H9 (cell line): ENCODE measurements at regions not wholly inside any gene's neighbourhood (a gene's known extent, or its start where the extent isn't known, plus 50 kb on each side); places are given as distances from the start of the nearest gene placed in this dataset.

ENCODE experiments used
- DNase-seq: peaks from one replicate; pipeline ENCODE4 v3.0.0-alpha.2; 2017
- H2AFZ ChIP-seq: one replicate; pipeline ENCODE4 v1.6.1; 2013; ENCODE audit warnings: mild to moderate bottlenecking, low read length, control low read depth, moderate library complexity
- H2AK5ac ChIP-seq: 2 replicates; pipeline ENCODE4 v1.6.1; 2013; ENCODE audit warnings: low read length, control low read depth, mixed read lengths; ENCODE audit not compliant: insufficient read length
- H2BK120ac ChIP-seq: one replicate; pipeline ENCODE4 v1.6.1; 2013; ENCODE audit warnings: low read depth, mild to moderate bottlenecking, low read length, control low read depth, inconsistent platforms; ENCODE audit not compliant: poor library complexity, severe bottlenecking
- H2BK12ac ChIP-seq: 2 replicates; pipeline ENCODE4 v1.6.1; 2013; ENCODE audit warnings: low read length, control low read depth, mixed read lengths, low read depth; ENCODE audit not compliant: insufficient read length
- H2BK15ac ChIP-seq: 2 replicates; pipeline ENCODE4 v1.6.1; 2013; ENCODE audit warnings: low read depth, low read length, control low read depth
- H2BK20ac ChIP-seq: one replicate; pipeline ENCODE4 v1.6.1; 2013; ENCODE audit warnings: low read depth, mild to moderate bottlenecking, low read length, control low read depth, inconsistent platforms; ENCODE audit not compliant: poor library complexity, severe bottlenecking
- H2BK5ac ChIP-seq: 2 replicates; pipeline ENCODE4 v1.6.1; 2013; ENCODE audit warnings: low read length, control low read depth, mixed read lengths; ENCODE audit not compliant: insufficient read length
- H3K14ac ChIP-seq: 2 replicates; pipeline ENCODE4 v1.6.1; 2013; ENCODE audit warnings: low read length, control low read depth; ENCODE audit not compliant: insufficient read depth
- H3K18ac ChIP-seq: 2 replicates; pipeline ENCODE4 v1.6.1; 2013; ENCODE audit warnings: low read depth, mild to moderate bottlenecking, mixed read lengths, low read length, control low read depth; ENCODE audit not compliant: insufficient read length
- H3K23ac ChIP-seq: 2 replicates; pipeline ENCODE4 v1.6.1; 2013; ENCODE audit warnings: low read length, control low read depth, mixed read lengths, low read depth; ENCODE audit not compliant: insufficient read length
- H3K23me2 ChIP-seq: 2 replicates; pipeline ENCODE4 v1.6.1; 2013; ENCODE audit warnings: low read depth, mild to moderate bottlenecking, mixed read lengths, low read length, control low read depth; ENCODE audit not compliant: insufficient read length, poor library complexity, severe bottlenecking
- H3K27ac ChIP-seq: 2 replicates; pipeline ENCODE4 v1.5.1; 2013; ENCODE audit warnings: low read length, control low read depth, mixed read lengths, low read depth; ENCODE audit not compliant: insufficient read length
- H3K27me3 ChIP-seq: 2 replicates; pipeline ENCODE4 v1.6.1; 2013; ENCODE audit warnings: low read length, control low read depth, inconsistent platforms; ENCODE audit not compliant: insufficient read depth
- H3K4ac ChIP-seq: 2 replicates; pipeline ENCODE4 v1.6.1; 2013; ENCODE audit warnings: low read depth, mild to moderate bottlenecking, control low read depth, inconsistent platforms, low read length, moderate library complexity
- H3K4me1 ChIP-seq: 2 replicates; pipeline ENCODE4 v1.6.1; 2013; ENCODE audit warnings: low read length, control low read depth, inconsistent platforms; ENCODE audit not compliant: insufficient read depth
- H3K4me2 ChIP-seq: 2 replicates; pipeline ENCODE4 v1.6.1; 2013; ENCODE audit warnings: low read length, control low read depth, mixed read lengths; ENCODE audit not compliant: insufficient read length, insufficient read depth
- H3K56ac ChIP-seq: 2 replicates; pipeline ENCODE4 v1.6.1; 2013; ENCODE audit warnings: low read depth, mild to moderate bottlenecking, mixed read lengths, low read length, control low read depth; ENCODE audit not compliant: insufficient read length
- H3K79me1 ChIP-seq: 2 replicates; pipeline ENCODE4 v1.6.1; 2013; ENCODE audit warnings: low read depth, mild to moderate bottlenecking, moderate library complexity, low read length, control low read depth, inconsistent platforms; ENCODE audit not compliant: insufficient read depth, poor library complexity, severe bottlenecking
- H3K79me2 ChIP-seq: 2 replicates; pipeline ENCODE4 v1.6.1; 2013; ENCODE audit warnings: low read length, control low read depth, inconsistent platforms; ENCODE audit not compliant: insufficient read depth
- H3K9ac ChIP-seq: 2 replicates; pipeline ENCODE4 v1.6.1; 2013; ENCODE audit warnings: low read length, control low read depth, mixed read lengths; ENCODE audit not compliant: insufficient read length; ENCODE audit errors: extremely low read depth
- H3K9me3 ChIP-seq: one replicate; pipeline ENCODE4 v1.6.1; 2013; ENCODE audit warnings: low read depth, low read length, inconsistent platforms; ENCODE audit not compliant: control insufficient read depth
- H3T11ph ChIP-seq: one replicate; pipeline ENCODE4 v1.6.1; 2013; ENCODE audit warnings: mild to moderate bottlenecking, low read length, control low read depth, inconsistent platforms
- H4K20me1 ChIP-seq: one replicate; pipeline ENCODE4 v1.6.1; 2013; ENCODE audit not compliant: control insufficient read depth, insufficient read length, insufficient read depth
- H4K5ac ChIP-seq: 2 replicates; pipeline ENCODE4 v1.6.1; 2013; ENCODE audit warnings: low read depth, mild to moderate bottlenecking, mixed read lengths, low read length, control low read depth; ENCODE audit not compliant: insufficient read length
- H4K8ac ChIP-seq: replicated peaks from 2 replicates; pipeline ENCODE4 v1.6.1; 2013; ENCODE audit warnings: low read length, control low read depth, mixed read lengths, low read depth; ENCODE audit not compliant: insufficient read length
- H4K91ac ChIP-seq: 2 replicates; pipeline ENCODE4 v1.6.1; 2013; ENCODE audit warnings: low read depth, mild to moderate bottlenecking, moderate library complexity, mixed read lengths, low read length, control low read depth; ENCODE audit not compliant: insufficient read length
- H3K27ac Mint-ChIP-seq, 3 experiments: 2 replicates in 2 of 3; 3 replicates in 1 of 3; pipeline ENCODE4 v1.8.0; 2020 to 2021; ENCODE audit warnings: mixed read lengths in 3 of 3, mild to moderate bottlenecking in 1 of 3, moderate library complexity in 1 of 3
- H3K27me3 Mint-ChIP-seq: 2 replicates; pipeline ENCODE4 v1.8.0; 2021; ENCODE audit warnings: low read depth, mild to moderate bottlenecking, moderate library complexity, mixed read lengths
- H3K36me3 Mint-ChIP-seq, 3 experiments: 2 replicates in 2 of 3; 3 replicates in 1 of 3; pipeline ENCODE4 v1.8.0; 2020 to 2021; ENCODE audit warnings: low read depth in 3 of 3, mixed read lengths in 3 of 3; ENCODE audit not compliant: insufficient read depth in 1 of 3
- H3K4me1 Mint-ChIP-seq, 2 experiments: 2 replicates each; pipeline ENCODE4 v1.8.0; 2020; ENCODE audit warnings: mixed read lengths in 2 of 2
- H3K4me3 Mint-ChIP-seq, 2 experiments: 2 replicates in 1 of 2; 3 replicates in 1 of 2; pipeline ENCODE4 v1.8.0; 2020 to 2021; ENCODE audit warnings: mild to moderate bottlenecking in 2 of 2, mixed read lengths in 2 of 2, moderate library complexity in 1 of 2
- H3K9me3 Mint-ChIP-seq, 2 experiments: 2 replicates in 1 of 2; 3 replicates in 1 of 2; pipeline ENCODE4 v1.8.0; 2020; ENCODE audit warnings: mild to moderate bottlenecking in 2 of 2, mixed read lengths in 2 of 2, moderate library complexity in 1 of 2
- WGBS: extraction: QIAGEN DNeasy Blood & Tissue Kit; methylation state at CpG from one replicate; pipeline ENCODE4 v1.1.7; 2013; ENCODE audit warnings: missing lambda C conversion rate, low lambda C conversion rate, mixed read lengths; ENCODE audit not compliant: insufficient read length; ENCODE audit errors: extremely low coverage; 5-methylcytosine and 5-hydroxymethylcytosine counted together
- TF ChIP-seq, protein P1 (sequence below): fragments of 200-600 bp; sonication (generic); conservative IDR thresholded peaks from 3 replicates; pipeline ENCODE4 v1.8.0; 2021; ENCODE audit warnings: antibody characterized with exemption, mild to moderate bottlenecking

DNA sequence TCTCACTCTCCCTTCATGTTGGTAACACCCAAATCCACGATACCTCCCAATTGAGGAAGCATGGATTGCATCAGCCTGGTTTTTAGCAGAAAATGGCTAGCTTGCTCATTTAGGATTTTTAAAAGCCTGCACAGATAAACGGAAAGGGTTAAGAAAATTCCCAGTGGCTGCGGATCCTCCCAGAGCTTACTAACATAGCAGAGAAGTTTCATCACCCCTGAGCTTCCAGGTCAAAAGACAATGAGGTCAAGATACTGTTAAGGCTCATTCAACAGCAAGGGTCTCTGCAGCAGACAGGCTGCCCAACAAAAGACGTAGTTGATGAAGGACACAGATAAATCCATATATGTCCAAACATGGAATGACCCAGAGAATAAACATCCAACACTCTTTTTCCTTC is 220.2 kb downstream of the ASMT start:
- H2AFZ ChIP-seq = peak overlapping the region; percentile 90
- H3K4me2 ChIP-seq = no peak overlapping the region
- H2BK5ac ChIP-seq = no peak overlapping the region
- H2BK15ac ChIP-seq = no peak overlapping the region
- Mint-ChIP-seq H3K9me3 (peaks cover 15 to 36% of the 10 kb centered on the region in 2 experiments), H3K4me1 (peaks cover 6 to 9% of the 10 kb centered on the region in 2 experiments), H3K36me3 (peaks cover 3 to 19% (median 10%) of the 10 kb centered on the region in 3 experiments; a peak in 5 of 7 replicates), H3K27me3 (no peaks in the 10 kb centered on the region; the same call in 1 of the 2 replicates), H3K27ac (peak overlapping the region in 1 of 3 experiments; percentile 88; a peak in 2 of 7 replicates), H3K4me3 (no peak overlapping the region)
- no peak overlapping the region for H3T11ph ChIP-seq
- no peak overlapping the region for H4K8ac ChIP-seq
- peak overlapping the region; percentile 90 for H2BK20ac ChIP-seq
- no peaks in the 10 kb centered on the region for H3K23me2 ChIP-seq
- H2BK12ac ChIP-seq = no peak overlapping the region
- H3K79me1 ChIP-seq = no peaks in the 10 kb centered on the region
- peak overlapping the region; percentile 38 for H3K18ac ChIP-seq
- no peak overlapping the region for H4K91ac ChIP-seq
- H2BK120ac ChIP-seq = no peak overlapping the region
- H2AK5ac ChIP-seq = no peak overlapping the region
- no CpG with 5 or more reads among the region's 4 CpGs for WGBS
- H3K4me1 ChIP-seq = no peaks in the 10 kb centered on the region
- H4K20me1 ChIP-seq = no peaks in the 10 kb centered on the region
- H3K4ac ChIP-seq = no peak overlapping the region
- H3K9ac ChIP-seq = no peak overlapping the region
- no peak overlapping the region for H4K5ac ChIP-seq
- H3K14ac ChIP-seq = no peak overlapping the region
- H3K23ac ChIP-seq = no peak overlapping the region
- DNase-seq = no peak
- H3K27me3 ChIP-seq = no peaks in the 10 kb centered on the region
- H3K56ac ChIP-seq = no peak overlapping the region
- TF ChIP-seq, protein P1, sequence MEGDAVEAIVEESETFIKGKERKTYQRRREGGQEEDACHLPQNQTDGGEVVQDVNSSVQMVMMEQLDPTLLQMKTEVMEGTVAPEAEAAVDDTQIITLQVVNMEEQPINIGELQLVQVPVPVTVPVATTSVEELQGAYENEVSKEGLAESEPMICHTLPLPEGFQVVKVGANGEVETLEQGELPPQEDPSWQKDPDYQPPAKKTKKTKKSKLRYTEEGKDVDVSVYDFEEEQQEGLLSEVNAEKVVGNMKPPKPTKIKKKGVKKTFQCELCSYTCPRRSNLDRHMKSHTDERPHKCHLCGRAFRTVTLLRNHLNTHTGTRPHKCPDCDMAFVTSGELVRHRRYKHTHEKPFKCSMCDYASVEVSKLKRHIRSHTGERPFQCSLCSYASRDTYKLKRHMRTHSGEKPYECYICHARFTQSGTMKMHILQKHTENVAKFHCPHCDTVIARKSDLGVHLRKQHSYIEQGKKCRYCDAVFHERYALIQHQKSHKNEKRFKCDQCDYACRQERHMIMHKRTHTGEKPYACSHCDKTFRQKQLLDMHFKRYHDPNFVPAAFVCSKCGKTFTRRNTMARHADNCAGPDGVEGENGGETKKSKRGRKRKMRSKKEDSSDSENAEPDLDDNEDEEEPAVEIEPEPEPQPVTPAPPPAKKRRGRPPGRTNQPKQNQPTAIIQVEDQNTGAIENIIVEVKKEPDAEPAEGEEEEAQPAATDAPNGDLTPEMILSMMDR = no peak
- H3K79me2 ChIP-seq = no peaks in the 10 kb centered on the region
- H3K9me3 ChIP-seq = peaks cover 9% of the 10 kb centered on the region
- no peak overlapping the region for H3K27ac ChIP-seq
